ENCODE measurements at regions not wholly inside any gene's neighbourhood (a gene's known extent, or its start where the extent isn't known, plus 50 kb on each side); places are given as distances from the start of the nearest gene placed in this dataset.

- DNase-seq (ENCODE audit: low spot score): no peak
- H3K36me3 ChIP-seq: no peaks in the 10 kb centered on the region
- H3K9me3 ChIP-seq: no peaks in the 10 kb centered on the region
- TF ChIP-seq, protein P1, sequence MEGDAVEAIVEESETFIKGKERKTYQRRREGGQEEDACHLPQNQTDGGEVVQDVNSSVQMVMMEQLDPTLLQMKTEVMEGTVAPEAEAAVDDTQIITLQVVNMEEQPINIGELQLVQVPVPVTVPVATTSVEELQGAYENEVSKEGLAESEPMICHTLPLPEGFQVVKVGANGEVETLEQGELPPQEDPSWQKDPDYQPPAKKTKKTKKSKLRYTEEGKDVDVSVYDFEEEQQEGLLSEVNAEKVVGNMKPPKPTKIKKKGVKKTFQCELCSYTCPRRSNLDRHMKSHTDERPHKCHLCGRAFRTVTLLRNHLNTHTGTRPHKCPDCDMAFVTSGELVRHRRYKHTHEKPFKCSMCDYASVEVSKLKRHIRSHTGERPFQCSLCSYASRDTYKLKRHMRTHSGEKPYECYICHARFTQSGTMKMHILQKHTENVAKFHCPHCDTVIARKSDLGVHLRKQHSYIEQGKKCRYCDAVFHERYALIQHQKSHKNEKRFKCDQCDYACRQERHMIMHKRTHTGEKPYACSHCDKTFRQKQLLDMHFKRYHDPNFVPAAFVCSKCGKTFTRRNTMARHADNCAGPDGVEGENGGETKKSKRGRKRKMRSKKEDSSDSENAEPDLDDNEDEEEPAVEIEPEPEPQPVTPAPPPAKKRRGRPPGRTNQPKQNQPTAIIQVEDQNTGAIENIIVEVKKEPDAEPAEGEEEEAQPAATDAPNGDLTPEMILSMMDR (IDR thresholded peaks at IDR 0.05): no peak
- no peak for ATAC-seq (ENCODE audit: insufficient number of reproducible peaks, low FRiP score, low read depth)
- no peaks in the 10 kb centered on the region for H3K27me3 ChIP-seq (replicated peaks; ENCODE audit: insufficient read depth)
- H3K4me1 ChIP-seq (ENCODE audit: control insufficient read depth in 1 of 2, low read depth in 2 of 2): no peaks in the 10 kb centered on the region
- H3K4me3 ChIP-seq: no peak overlapping the region
- H3K27ac ChIP-seq: no peak overlapping the region
Observed at GRCh38 chr5:171586436-171586835, 167.0 kb downstream of the FGF18 start.

GRCh38 chr5:171588046-171588445, 168.6 kb downstream of the FGF18 start:
- ATAC-seq (ENCODE audit: insufficient number of reproducible peaks, low FRiP score, low read depth) (no peak), DNase-seq (ENCODE audit: low spot score) (no peak)
- Histone ChIP-seq H3K4me3 (no peak overlapping the region), H3K27me3 (replicated peaks; ENCODE audit: insufficient read depth) (no peaks in the 10 kb centered on the region), H3K36me3 (no peaks in the 10 kb centered on the region), H3K27ac (no peak overlapping the region), H3K4me1 (ENCODE audit: control insufficient read depth in 1 of 2, low read depth in 2 of 2) (no peaks in the 10 kb centered on the region), H3K9me3 (no peaks in the 10 kb centered on the region)
- TF ChIP-seq, protein P1 (IDR thresholded peaks at IDR 0.05): no peak

DNA sequence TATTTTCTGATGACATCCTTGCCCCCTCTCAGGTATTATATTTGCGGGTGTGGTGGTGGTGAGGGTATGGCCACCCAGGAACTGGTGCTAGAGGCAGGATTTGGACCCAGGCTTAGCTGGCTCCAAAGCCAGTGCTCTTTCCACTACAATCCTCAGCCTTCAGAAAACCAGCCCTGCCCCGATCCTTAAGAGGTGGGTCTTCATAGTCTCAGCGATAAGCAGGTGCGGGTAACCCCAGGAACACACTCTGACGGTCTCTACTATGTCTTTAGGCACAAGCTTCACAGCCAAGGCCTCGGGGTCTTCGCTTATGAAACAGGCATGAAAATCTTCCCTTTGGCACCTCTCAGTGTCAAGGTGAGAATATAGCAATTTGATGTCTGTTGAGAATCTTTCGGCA, 169.3 kb downstream of the FGF18 start:
- Histone ChIP-seq H3K4me1 (ENCODE audit: control insufficient read depth in 1 of 2, low read depth in 2 of 2) (no peaks in the 10 kb centered on the region), H3K9me3 (no peaks in the 10 kb centered on the region)

DNA sequence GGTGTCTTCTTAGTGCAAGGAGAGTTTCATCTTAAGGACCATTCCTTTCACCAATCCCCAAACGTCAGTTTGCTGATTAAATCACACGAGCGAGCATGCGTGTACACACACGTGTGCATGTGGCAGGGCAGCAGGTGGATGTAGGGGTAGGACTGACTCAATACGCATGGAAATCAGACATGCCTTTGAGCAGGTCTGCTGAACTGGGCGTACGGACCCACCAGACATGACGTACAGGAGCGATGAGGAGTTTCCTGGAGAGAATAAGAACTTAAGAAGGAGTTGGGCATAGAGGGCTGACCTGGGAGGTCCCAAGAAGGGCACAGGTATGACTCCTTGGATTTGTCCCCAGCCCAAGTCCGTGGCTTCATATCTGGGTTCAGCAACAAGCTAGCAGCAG, 170.0 kb downstream of the FGF18 start:
- TF ChIP-seq, protein P1 (IDR thresholded peaks at IDR 0.05): no peak
- no peaks in the 10 kb centered on the region for H3K9me3 ChIP-seq

More for the DNA sequence above, 169.3 kb downstream of the FGF18 start:
- no peaks in the 10 kb centered on the region for H3K27me3 ChIP-seq (replicated peaks; ENCODE audit: insufficient read depth)
- no peak for ATAC-seq (ENCODE audit: insufficient number of reproducible peaks, low FRiP score, low read depth)
- no peak overlapping the region for H3K27ac ChIP-seq
- H3K4me3 ChIP-seq: no peak overlapping the region
- DNase-seq (ENCODE audit: low spot score): no peak
- TF ChIP-seq, protein P1 (IDR thresholded peaks at IDR 0.05): no peak
- no peaks in the 10 kb centered on the region for H3K36me3 ChIP-seq

GRCh38 chr5:171592076-171592475, 172.6 kb downstream of the FGF18 start:
- Histone ChIP-seq H3K36me3 (no peaks in the 10 kb centered on the region), H3K4me3 (no peak overlapping the region), H3K9me3 (no peaks in the 10 kb centered on the region), H3K27me3 (replicated peaks; ENCODE audit: insufficient read depth) (no peaks in the 10 kb centered on the region), H3K27ac (no peak overlapping the region), H3K4me1 (ENCODE audit: control insufficient read depth in 1 of 2, low read depth in 2 of 2) (peaks cover 5 to 13% of the 10 kb centered on the region in 2 donors)
- DNase-seq (ENCODE audit: low spot score) (no peak), ATAC-seq (ENCODE audit: insufficient number of reproducible peaks, low FRiP score, low read depth) (no peak)
- TF ChIP-seq, protein P1 (IDR thresholded peaks at IDR 0.05): no peak

More for the DNA sequence above, 170.0 kb downstream of the FGF18 start:
- no peaks in the 10 kb centered on the region for H3K27me3 ChIP-seq (replicated peaks; ENCODE audit: insufficient read depth)
- no peak overlapping the region for H3K4me3 ChIP-seq
- no peaks in the 10 kb centered on the region for H3K4me1 ChIP-seq (ENCODE audit: control insufficient read depth in 1 of 2, low read depth in 2 of 2)
- H3K27ac ChIP-seq: no peak overlapping the region
- ATAC-seq (ENCODE audit: insufficient number of reproducible peaks, low FRiP score, low read depth) (no peak), DNase-seq (ENCODE audit: low spot score) (no peak)
- no peaks in the 10 kb centered on the region for H3K36me3 ChIP-seq

All from thoracic aorta (tissue), 2 donors.